GM19238 (cell line): ENCODE measurements at regions not wholly inside any gene's neighbourhood (a gene's known extent, or its start where the extent isn't known, plus 50 kb on each side); places are given as distances from the start of the nearest gene placed in this dataset.
"Not testable (repeated sequence)": the region's sequence is repeated elsewhere in the genome, so short reads cannot be mapped to it uniquely, and the experiment has no call there.

Experiments used
- DNase-seq: peaks from one replicate; pipeline ENCODE4 v3.0.0; 2011; ENCODE audit warnings: low spot score; ENCODE audit not compliant: insufficient read length

DNA sequence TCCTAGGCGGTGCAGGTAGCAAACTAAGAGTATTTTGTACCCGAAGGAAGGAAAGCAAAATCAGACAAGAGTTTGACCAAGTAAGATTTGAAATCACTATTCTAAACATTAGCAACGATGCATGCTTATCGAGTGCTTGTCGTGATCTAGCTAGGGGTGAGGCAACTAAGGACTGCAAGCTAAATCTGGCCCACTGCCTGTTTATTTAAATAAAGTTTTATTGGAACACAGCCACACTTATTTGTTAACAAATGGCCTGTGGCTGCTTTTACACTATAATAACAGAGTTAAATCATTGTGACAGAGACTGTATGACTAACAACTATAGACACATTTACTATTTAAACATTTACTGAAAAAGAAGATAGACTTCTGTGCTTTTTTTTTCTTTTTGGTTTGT lies 983.6 kb downstream of the VRK1 start:
- no peak for DNase-seq

DNA sequence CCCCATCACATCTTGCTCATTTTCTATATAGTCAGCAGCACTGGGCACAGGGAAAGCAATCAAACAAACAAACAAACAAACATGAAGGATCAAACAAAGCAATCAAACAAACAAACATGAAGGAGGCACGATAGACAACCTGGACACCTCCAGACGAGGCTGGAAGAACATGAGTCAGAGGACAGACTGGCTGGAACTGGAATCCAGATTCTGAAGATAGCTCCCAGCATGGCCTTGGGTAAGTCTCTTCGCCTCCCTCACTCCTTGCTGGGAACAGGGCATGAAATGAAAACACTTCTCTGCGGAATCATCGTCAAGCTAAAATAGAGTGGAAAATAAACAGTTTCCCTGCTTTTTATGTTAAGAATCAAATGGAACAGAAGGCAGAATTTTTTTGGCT lies 984.8 kb downstream of the VRK1 start:
- no peak for DNase-seq

GRCh38 chr14:97782871-97783414 lies 985.8 kb downstream of the VRK1 start:
- DNase-seq, result no peak

- DNase-seq, result no peak
Observed at GRCh38 chr14:97785495-97785894, 988.3 kb downstream of the VRK1 start.

- no peak for DNase-seq
Observed at GRCh38 chr14:97788364-97788763, 991.2 kb downstream of the VRK1 start.

DNA sequence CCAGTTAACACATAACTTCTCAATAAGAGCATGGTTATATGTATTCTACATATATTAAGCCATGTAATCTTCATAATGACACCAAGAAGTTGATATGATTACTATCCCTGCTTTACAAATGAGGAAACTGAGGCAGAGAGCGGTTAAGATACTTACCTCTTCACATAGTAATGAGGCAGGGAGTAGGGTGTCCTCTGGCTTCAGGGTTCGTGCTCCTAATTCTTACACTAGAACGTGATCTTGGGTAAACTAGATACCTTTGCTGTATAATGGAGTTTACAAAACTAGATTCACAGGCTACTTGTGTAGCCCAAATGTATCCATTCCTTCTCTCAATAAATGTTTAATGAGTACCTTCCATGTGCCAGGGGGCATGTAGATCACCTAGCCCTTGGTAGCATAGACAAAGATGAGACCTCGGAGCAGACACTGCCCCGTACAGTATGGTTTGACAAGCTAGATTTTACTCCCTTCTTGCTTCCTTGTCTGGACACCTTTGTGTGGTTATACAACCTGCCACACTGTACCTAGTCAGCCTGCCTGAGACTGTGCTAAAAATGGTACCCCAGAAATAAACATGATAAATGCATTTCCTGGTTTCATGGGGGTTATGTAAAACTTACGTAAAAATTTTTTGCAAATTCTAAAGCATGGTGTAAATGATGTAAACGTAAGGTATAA lies 991.8 kb downstream of the VRK1 start:
- DNase-seq, result no peak

DNA sequence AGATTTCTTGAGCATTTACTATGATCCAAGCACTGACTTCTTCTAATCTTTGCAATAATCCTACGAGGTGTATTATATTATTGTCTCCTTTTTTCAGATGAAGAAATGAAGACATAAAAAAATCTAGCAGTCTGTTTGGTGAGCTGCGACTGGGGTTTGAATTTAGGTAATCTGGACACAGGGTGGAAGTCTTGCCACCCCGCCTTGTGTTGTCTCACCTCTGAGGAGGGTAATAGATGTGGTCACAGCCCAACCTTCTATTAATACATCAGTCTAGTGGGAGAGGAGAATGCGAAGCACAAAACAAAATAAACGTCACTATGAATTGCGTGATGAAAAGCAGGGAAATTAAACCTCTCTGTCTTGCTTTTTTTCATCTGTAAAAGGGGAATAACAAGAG lies 993.9 kb downstream of the VRK1 start:
- DNase-seq, result no peak

- no peak for DNase-seq
Observed at GRCh38 chr14:97791906-97792305, 994.7 kb downstream of the VRK1 start.

DNA sequence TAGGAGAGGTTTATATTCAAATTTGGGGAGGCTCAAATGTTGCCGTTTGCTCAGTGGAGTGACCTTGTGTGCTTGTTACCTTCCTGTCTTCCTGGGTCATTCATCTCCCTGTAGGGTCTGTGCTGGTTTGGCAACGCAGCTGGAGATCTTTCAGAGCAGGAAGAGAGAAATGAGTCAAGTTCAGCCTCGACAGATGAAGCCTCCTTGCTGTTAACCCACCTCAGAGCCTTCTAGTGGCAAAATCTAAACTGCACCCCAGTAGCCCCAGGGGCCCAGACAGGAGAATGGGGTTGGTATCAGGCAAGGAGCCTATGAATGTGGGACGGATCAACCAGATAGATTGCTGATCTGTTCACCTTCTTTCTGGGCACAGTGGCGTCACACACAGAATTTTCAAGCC lies 999.3 kb downstream of the VRK1 start:
- DNase-seq, result no peak

- DNase-seq, result no peak
Observed at GRCh38 chr14:97798176-97798575, 1001.0 kb downstream of the VRK1 start.

- DNase-seq, result no peak
Observed at GRCh38 chr14:97802430-97803373, 1005.5 kb downstream of the VRK1 start.

GRCh38 chr14:97804056-97804455 lies 1006.9 kb downstream of the VRK1 start:
- no peak for DNase-seq

- no peak for DNase-seq
Observed at GRCh38 chr14:97806891-97807290, 1009.7 kb downstream of the VRK1 start.

DNA sequence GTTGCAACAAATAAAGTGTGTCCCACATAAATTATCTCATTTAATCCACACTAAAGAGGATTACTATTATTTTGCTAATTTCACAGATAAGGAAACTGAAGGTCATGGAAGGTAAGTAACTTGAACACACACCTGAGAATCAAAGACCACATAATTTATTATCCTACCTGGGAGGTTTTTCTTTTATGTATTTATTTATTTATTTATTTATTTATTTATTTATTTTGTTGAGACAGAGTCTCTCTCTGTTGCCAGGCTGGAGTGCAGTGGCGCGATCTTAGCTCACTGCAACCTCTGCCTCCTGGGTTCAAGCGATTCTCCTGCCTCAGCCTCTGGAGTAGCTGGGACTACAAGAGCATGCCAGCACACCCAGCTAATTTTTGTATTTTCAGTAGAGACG lies 1011.4 kb downstream of the VRK1 start:
- DNase-seq, result not testable (repeated sequence)

GRCh38 chr14:97813556-97813955 lies 1016.4 kb downstream of the VRK1 start:
- no peak for DNase-seq

GRCh38 chr14:97820781-97821180 lies 1023.6 kb downstream of the VRK1 start:
- no peak for DNase-seq

DNA sequence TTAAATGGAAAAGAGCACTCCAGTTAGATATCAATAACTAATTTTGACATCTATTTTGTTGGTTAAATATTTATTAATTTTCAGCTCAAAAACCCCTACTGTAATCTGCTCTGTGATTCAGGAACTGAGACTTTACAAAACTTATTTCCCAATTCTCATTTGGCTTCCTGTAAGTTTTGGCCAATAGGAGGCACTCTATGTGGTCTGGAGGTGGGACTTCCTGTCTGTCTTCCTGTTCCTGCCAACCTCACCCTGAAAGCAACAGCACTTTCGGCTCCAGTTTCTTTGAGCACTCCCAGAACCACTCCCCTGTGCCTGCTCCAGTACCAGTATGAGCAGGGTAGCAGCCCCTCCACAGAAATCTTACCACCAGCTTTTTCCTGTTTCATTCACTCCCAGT lies 1027.0 kb downstream of the VRK1 start:
- DNase-seq, result no peak

DNA sequence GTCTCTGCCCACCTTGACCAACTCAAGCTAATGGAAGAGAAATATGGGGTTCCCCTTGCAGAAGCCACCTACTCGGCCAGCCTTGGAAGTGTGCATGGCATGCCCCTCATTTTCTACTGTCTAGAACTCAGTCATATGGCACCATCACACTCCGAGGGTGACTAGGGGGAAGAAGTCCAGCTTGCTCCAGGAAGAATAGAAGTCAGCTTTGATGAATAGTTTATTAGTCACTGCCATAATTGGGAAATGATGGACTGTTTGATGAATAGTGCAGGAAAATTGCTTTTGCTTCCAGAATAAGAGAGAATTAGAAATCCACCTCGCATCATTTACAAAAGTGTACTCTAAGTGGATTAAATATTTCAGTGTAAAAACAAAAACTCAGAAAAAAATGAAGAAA lies 1030.6 kb downstream of the VRK1 start:
- DNase-seq, result no peak

- DNase-seq, result no peak
Observed at GRCh38 chr14:97832776-97833175, 1035.6 kb downstream of the VRK1 start.

DNA sequence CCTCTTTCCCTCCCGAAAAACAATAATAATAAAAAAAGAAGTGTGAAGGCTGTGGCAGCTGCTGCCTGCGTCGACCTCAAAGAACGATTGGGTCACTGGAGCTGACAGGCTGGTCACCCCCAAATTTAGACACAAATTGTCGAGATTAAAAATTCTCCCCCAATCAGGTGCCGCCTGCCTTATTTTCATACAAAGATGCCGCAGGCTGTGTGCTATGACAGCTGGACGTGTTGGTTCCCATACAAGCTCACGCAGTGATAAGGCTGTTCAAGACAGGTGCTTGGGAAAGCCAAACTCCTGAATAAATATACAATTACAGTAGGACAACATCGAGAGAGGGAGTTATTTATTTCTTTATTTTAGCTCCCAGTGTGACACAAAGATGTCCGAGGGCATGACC lies 1041.8 kb downstream of the VRK1 start:
- DNase-seq, result no peak

DNA sequence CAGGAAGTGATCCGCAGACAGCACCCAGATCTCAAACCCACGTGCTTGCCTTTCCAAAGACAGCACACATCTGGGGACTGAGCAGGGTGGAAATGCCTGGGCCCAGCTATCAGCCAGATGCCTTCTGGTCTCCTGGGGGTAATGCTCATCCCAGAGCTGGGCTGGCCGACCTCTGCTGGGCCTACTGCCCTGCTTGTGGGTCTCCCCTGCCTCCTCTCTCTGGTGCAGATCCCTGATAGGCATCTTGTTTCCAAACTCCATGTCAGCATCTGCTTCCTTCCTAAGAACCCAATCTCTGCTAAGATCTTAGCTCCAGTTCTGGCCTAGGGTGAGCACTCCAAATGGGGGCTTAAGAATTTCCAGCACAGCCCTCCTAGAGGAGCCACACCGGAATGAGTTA lies 1043.0 kb downstream of the VRK1 start:
- no peak for DNase-seq

DNA sequence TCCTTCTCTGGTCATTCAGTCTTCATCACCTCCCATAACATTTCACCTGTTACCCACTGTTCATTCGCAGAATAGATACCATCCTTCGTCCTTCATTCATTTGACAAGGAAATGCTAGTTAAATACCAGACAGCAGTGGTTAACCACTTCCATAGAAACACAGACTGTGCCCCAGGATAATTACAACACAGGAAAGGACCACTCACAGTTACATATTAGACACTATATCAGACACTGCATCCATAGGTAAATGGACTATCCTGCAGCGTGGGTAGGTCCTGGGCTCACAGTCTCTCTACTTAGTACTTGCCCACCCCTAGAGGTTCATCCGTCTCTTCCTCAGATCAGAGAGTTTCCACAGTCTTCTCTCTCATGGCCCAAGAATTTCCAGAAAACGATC lies 1044.6 kb downstream of the VRK1 start:
- no peak for DNase-seq

- DNase-seq, result no peak
Observed at GRCh38 chr14:97843066-97843465, 1045.9 kb downstream of the VRK1 start.
